Neural progenitor cell (in vitro differentiated cells): ENCODE measurements at regions not wholly inside any gene's neighbourhood (a gene's known extent, or its start where the extent isn't known, plus 50 kb on each side); places are given as distances from the start of the nearest gene placed in this dataset.

ENCODE experiments used
- EZH2phosphoT487 ChIP-seq: fragments of 200-600 bp; sonication (generic); IDR thresholded peaks from 2 replicates; pipeline ENCODE4 v1.6.1; 2017; ENCODE audit warnings: antibody characterized with exemption
- TF ChIP-seq, protein P1 (sequence below): fragments of 200-600 bp; sonication (generic); IDR thresholded peaks from 2 replicates; pipeline ENCODE4 v1.5.1; 2017; ENCODE audit warnings: antibody characterized with exemption, mild to moderate bottlenecking

DNA sequence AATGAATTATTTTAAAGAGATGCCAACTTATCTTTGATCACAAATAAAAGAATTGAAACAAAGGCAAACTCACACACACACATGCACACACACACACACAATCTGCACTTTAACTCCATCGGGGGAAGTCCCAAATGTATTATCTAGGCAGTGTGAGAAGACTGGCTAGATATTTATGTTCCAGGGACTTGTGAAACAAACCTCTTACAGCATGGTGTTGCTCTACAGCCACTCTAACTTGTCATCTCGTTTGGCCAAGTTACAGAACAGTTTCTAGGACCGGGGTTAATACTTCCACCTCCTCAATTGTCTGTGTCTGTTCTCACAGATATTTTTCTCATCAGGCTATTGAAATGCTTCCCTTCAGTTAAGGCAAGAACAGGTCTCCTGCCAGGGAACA, 855.0 kb downstream of the EPHA7 start:
- TF ChIP-seq, protein P1, sequence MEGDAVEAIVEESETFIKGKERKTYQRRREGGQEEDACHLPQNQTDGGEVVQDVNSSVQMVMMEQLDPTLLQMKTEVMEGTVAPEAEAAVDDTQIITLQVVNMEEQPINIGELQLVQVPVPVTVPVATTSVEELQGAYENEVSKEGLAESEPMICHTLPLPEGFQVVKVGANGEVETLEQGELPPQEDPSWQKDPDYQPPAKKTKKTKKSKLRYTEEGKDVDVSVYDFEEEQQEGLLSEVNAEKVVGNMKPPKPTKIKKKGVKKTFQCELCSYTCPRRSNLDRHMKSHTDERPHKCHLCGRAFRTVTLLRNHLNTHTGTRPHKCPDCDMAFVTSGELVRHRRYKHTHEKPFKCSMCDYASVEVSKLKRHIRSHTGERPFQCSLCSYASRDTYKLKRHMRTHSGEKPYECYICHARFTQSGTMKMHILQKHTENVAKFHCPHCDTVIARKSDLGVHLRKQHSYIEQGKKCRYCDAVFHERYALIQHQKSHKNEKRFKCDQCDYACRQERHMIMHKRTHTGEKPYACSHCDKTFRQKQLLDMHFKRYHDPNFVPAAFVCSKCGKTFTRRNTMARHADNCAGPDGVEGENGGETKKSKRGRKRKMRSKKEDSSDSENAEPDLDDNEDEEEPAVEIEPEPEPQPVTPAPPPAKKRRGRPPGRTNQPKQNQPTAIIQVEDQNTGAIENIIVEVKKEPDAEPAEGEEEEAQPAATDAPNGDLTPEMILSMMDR = no peak
- no peak for TF ChIP-seq EZH2phosphoT487
